ENCODE measurements at regions not wholly inside any gene's neighbourhood (a gene's known extent, or its start where the extent isn't known, plus 50 kb on each side); places are given as distances from the start of the nearest gene placed in this dataset.

GRCh38 chr21:40926238-40926637 is 79.3 kb upstream of the DSCAM start:
- Histone ChIP-seq H3K27me3 (replicated peaks; ENCODE audit: control insufficient read depth, insufficient read depth, low read length) (no peaks in the 10 kb centered on the region), H3K4me3 (ENCODE audit: low read depth, low read length) (no peak overlapping the region), H3K36me3 (ENCODE audit: control insufficient read depth, insufficient read depth, low read length) (no peaks in the 10 kb centered on the region), H3K9me3 (no peaks in the 10 kb centered on the region), H3K4me1 (no peaks in the 10 kb centered on the region)
- peaks cover 21% of the 10 kb centered on the region for H3K9me3 Mint-ChIP-seq (ENCODE audit: unreplicated experiment)
- no peaks in the 10 kb centered on the region for H3K36me3 Mint-ChIP-seq (ENCODE audit: insufficient read depth, unreplicated experiment)
- CTCF ChIA-PET = no interaction called here
- H3K4me3 Mint-ChIP-seq (ENCODE audit: unreplicated experiment) = no peak overlapping the region
- peaks cover 3% of the 10 kb centered on the region for H3K27me3 Mint-ChIP-seq (ENCODE audit: insufficient read depth, unreplicated experiment)
- intact Hi-C loops (cut with micrococcal nuclease; ENCODE audit: unreplicated experiment) = no loop called here
- no peak overlapping the region for H3K27ac Mint-ChIP-seq (ENCODE audit: unreplicated experiment)
- TF ChIP-seq CTCF (IDR thresholded peaks at IDR 0.05; ENCODE audit: insufficient read depth in 1 of 2, low read depth in 1 of 2, low read length in 1 of 2, severe bottlenecking in 1 of 2, unreplicated experiment in 1 of 2) = no peak
- POLR2A ChIA-PET = no interaction called here
- DNase-seq = no peak
- no peaks in the 10 kb centered on the region for H3K4me1 Mint-ChIP-seq (ENCODE audit: low read depth, unreplicated experiment)
- no TSS peak for BruUV-seq (replicated peaks)

GRCh38 chr21:40929833-40930232 is 82.9 kb upstream of the DSCAM start:
- Histone ChIP-seq H3K4me1 (no peaks in the 10 kb centered on the region), H3K27me3 (replicated peaks; ENCODE audit: control insufficient read depth, insufficient read depth, low read length) (no peaks in the 10 kb centered on the region), H3K4me3 (ENCODE audit: low read depth, low read length) (no peak overlapping the region), H3K9me3 (no peaks in the 10 kb centered on the region), H3K36me3 (ENCODE audit: control insufficient read depth, insufficient read depth, low read length) (no peaks in the 10 kb centered on the region)
- TF ChIP-seq CTCF (IDR thresholded peaks at IDR 0.05; ENCODE audit: insufficient read depth in 1 of 2, low read depth in 1 of 2, low read length in 1 of 2, severe bottlenecking in 1 of 2, unreplicated experiment in 1 of 2) = no peak
- Mint-ChIP-seq H3K4me3 (ENCODE audit: unreplicated experiment) (no peak overlapping the region), H3K4me1 (ENCODE audit: low read depth, unreplicated experiment) (no peaks in the 10 kb centered on the region), H3K36me3 (ENCODE audit: insufficient read depth, unreplicated experiment) (no peaks in the 10 kb centered on the region), H3K27me3 (ENCODE audit: insufficient read depth, unreplicated experiment) (peaks cover 5% of the 10 kb centered on the region), H3K27ac (ENCODE audit: unreplicated experiment) (no peak overlapping the region), H3K9me3 (ENCODE audit: unreplicated experiment) (peaks cover 21% of the 10 kb centered on the region)
- intact Hi-C loops (cut with micrococcal nuclease; ENCODE audit: unreplicated experiment) = no loop called here
- ChIA-PET POLR2A (no interaction called here), CTCF (no interaction called here)
- no peak for DNase-seq
- BruUV-seq (replicated peaks) = no TSS peak

DNA sequence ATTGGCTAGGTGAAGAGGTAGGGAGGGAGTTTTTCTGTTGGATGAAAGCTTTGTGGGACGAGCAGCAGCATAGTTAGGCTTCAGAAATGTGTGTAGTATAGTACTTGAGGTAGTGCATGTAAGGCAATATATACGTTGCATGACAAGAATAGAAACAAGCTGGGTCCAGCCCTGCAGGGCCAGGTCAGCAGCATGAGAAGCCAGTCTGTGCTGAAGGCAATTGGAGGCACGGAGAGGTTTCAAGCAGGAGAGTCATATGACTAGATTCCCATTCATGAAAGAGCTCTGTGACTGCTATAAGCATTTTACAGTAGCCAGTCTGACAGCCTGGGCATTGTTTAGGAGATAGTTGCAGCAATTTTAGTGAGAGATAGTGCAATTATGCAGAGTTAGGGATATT is 84.2 kb upstream of the DSCAM start:
- ChIA-PET CTCF (no interaction called here), POLR2A (no interaction called here)
- Mint-ChIP-seq H3K4me3 (ENCODE audit: unreplicated experiment) (no peak overlapping the region), H3K36me3 (ENCODE audit: insufficient read depth, unreplicated experiment) (no peaks in the 10 kb centered on the region), H3K9me3 (ENCODE audit: unreplicated experiment) (peaks cover 21% of the 10 kb centered on the region), H3K4me1 (ENCODE audit: low read depth, unreplicated experiment) (no peaks in the 10 kb centered on the region), H3K27ac (ENCODE audit: unreplicated experiment) (no peak overlapping the region), H3K27me3 (ENCODE audit: insufficient read depth, unreplicated experiment) (peaks cover 5% of the 10 kb centered on the region)
- no TSS peak for BruUV-seq (replicated peaks)
- H3K4me3 ChIP-seq (ENCODE audit: low read depth, low read length) = no peak overlapping the region
- TF ChIP-seq CTCF (IDR thresholded peaks at IDR 0.05; ENCODE audit: insufficient read depth in 1 of 2, low read depth in 1 of 2, low read length in 1 of 2, severe bottlenecking in 1 of 2, unreplicated experiment in 1 of 2) = no peak
- no peaks in the 10 kb centered on the region for H3K27me3 ChIP-seq (replicated peaks; ENCODE audit: control insufficient read depth, insufficient read depth, low read length)
- intact Hi-C loops (cut with micrococcal nuclease; ENCODE audit: unreplicated experiment) = no loop called here
- H3K36me3 ChIP-seq (ENCODE audit: control insufficient read depth, insufficient read depth, low read length) = no peaks in the 10 kb centered on the region
- no peaks in the 10 kb centered on the region for H3K9me3 ChIP-seq
- H3K4me1 ChIP-seq = no peaks in the 10 kb centered on the region
- no peak for DNase-seq
